ENCODE measurements at regions not wholly inside any gene's neighbourhood (a gene's known extent, or its start where the extent isn't known, plus 50 kb on each side); places are given as distances from the start of the nearest gene placed in this dataset.
"Not testable (repeated sequence)": the region's sequence is repeated elsewhere in the genome, so short reads cannot be mapped to it uniquely, and the experiment has no call there.

DNA sequence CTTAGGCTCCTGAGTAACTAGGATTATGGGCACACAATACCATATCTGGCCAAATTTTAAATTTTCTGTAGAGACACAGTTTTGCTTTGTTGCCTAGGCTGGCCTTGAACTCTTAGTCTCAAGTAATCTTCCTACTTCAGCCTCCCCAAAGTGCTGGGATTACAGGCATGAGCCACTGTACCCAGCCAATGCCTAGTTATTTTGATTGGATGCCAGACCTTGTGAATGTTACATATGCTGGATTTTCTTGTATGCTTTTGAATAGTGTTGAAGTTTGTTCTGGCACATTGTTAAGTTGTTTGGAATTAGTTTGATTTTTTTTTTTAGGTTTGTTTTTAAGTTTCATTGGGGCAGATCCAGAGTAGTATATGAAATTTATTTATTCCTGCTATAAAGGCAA, 110.7 kb upstream of the ANO5 start:
- DNase-seq (ENCODE audit: low read depth in 4 of 6, low spot score in 6 of 6) = no peak
- H3K27ac ChIP-seq (ENCODE audit: low read depth, low read length) = no peak overlapping the region
- no peaks in the 10 kb centered on the region for H3K4me1 ChIP-seq (ENCODE audit: control insufficient read depth, insufficient read depth, low read length)
- H3K36me3 ChIP-seq (ENCODE audit: control insufficient read depth, insufficient read depth, low read length) = no peaks in the 10 kb centered on the region
- H3K4me3 ChIP-seq (ENCODE audit: low read depth, low read length) = no peak overlapping the region
- no peaks in the 10 kb centered on the region for H3K9me3 ChIP-seq (ENCODE audit: control insufficient read depth, insufficient read depth, low read length)
- no peaks in the 10 kb centered on the region for H3K27me3 ChIP-seq (ENCODE audit: control insufficient read depth, insufficient read depth, low read length)

DNA sequence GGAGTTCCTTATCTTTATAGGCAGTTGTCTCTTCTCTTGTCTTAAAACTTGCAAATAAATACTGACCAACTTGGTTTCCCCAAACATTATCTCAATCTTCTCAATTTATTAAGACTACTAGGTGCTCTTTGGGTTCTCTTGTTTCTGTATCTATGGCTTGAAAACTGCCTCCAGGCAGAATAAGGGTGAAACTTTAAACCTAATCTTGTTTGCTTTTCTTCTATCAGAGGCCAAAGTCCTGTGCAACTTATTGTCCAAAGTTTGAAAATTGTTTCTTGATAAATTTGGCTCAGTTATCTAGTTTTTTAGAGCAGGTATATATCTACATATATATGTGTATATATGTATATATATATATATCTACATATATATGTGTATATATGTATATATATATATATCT, 110.1 kb upstream of the ANO5 start:
- no peak for DNase-seq (ENCODE audit: low read depth in 4 of 6, low spot score in 6 of 6)
- H3K27ac ChIP-seq (ENCODE audit: low read depth, low read length) = no peak overlapping the region
- H3K27me3 ChIP-seq (ENCODE audit: control insufficient read depth, insufficient read depth, low read length) = no peaks in the 10 kb centered on the region
- H3K4me1 ChIP-seq (ENCODE audit: control insufficient read depth, insufficient read depth, low read length) = no peaks in the 10 kb centered on the region
- H3K36me3 ChIP-seq (ENCODE audit: control insufficient read depth, insufficient read depth, low read length) = no peaks in the 10 kb centered on the region
- H3K9me3 ChIP-seq (ENCODE audit: control insufficient read depth, insufficient read depth, low read length) = no peaks in the 10 kb centered on the region
- no peak overlapping the region for H3K4me3 ChIP-seq (ENCODE audit: low read depth, low read length)

DNA sequence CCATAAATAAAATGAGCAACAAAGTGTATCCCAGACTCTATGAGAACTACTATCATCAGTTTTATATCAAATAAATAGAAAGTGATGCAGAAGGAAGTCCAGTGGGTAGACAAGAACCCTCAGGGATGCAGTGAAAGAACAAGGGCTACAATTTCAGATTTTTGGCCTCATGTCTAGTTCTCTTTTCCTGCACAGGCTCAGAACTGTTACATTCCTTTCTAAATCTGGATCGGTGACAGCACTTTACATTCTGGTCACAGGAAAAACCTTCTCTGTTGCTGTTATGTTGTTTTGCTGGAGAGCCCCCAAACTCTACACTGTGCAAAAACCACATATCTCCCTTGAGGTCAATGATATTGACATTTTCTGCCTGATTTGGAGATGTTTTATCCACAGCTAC, 108.8 kb upstream of the ANO5 start:
- DNase-seq (ENCODE audit: low read depth in 4 of 6, low spot score in 6 of 6) = peak in 2 of 6 donors; percentile 22 to 29
- Histone ChIP-seq H3K27me3 (ENCODE audit: control insufficient read depth, insufficient read depth, low read length) (no peaks in the 10 kb centered on the region), H3K27ac (ENCODE audit: low read depth, low read length) (no peak overlapping the region), H3K9me3 (ENCODE audit: control insufficient read depth, insufficient read depth, low read length) (no peaks in the 10 kb centered on the region), H3K36me3 (ENCODE audit: control insufficient read depth, insufficient read depth, low read length) (no peaks in the 10 kb centered on the region), H3K4me1 (ENCODE audit: control insufficient read depth, insufficient read depth, low read length) (no peaks in the 10 kb centered on the region), H3K4me3 (ENCODE audit: low read depth, low read length) (no peak overlapping the region)
- WGBS (ENCODE audit: insufficient coverage) = no CpG with 5 or more reads among the region's 1 CpG

DNA sequence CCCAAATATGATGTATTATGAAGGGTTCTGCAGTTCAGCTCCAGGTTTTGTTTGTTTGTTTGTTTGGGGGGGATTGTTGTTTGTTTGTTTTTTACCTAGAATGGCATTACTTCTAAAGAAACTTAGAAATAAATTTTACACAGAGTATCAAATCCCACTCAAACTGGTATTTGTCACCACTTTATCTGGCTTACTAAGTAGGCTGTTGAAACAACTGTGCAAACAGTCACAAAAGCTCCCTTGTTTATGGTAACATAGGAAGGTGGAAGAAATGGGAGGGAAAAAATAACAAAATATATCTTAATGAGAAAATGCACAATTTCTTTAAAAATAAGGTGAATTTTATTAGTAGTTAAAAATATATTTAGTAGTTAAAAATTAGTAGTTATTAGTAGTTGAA, 108.3 kb upstream of the ANO5 start:
- no peaks in the 10 kb centered on the region for H3K36me3 ChIP-seq (ENCODE audit: control insufficient read depth, insufficient read depth, low read length)
- no peaks in the 10 kb centered on the region for H3K27me3 ChIP-seq (ENCODE audit: control insufficient read depth, insufficient read depth, low read length)
- no peaks in the 10 kb centered on the region for H3K4me1 ChIP-seq (ENCODE audit: control insufficient read depth, insufficient read depth, low read length)
- no peaks in the 10 kb centered on the region for H3K9me3 ChIP-seq (ENCODE audit: control insufficient read depth, insufficient read depth, low read length)
- DNase-seq (ENCODE audit: low read depth in 4 of 6, low spot score in 6 of 6) = no peak
- H3K27ac ChIP-seq (ENCODE audit: low read depth, low read length) = no peak overlapping the region
- H3K4me3 ChIP-seq (ENCODE audit: low read depth, low read length) = no peak overlapping the region

DNA sequence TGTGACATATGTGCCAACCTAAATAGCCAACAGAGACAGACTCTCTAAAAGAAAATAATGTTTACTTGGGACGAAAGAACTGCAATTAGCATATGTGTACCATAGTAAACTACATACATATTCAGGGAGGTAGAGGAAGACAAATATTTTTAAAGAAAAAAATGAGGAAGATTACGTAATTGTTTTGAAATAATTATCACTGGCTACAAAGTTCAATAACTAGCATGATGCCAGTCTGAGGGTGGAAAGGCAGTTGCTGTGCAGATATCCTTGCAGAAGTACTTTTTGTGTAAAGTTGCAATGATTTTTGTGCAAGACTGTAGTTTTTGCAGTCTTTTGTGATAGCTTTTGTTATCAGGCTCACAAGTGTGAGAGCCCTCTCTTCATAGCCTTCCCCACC, 103.3 kb upstream of the ANO5 start:
- no peak for DNase-seq (ENCODE audit: low read depth in 4 of 6, low spot score in 6 of 6)
- Histone ChIP-seq H3K9me3 (ENCODE audit: control insufficient read depth, insufficient read depth, low read length) (no peaks in the 10 kb centered on the region), H3K4me3 (ENCODE audit: low read depth, low read length) (no peak overlapping the region), H3K27me3 (ENCODE audit: control insufficient read depth, insufficient read depth, low read length) (no peaks in the 10 kb centered on the region), H3K4me1 (ENCODE audit: control insufficient read depth, insufficient read depth, low read length) (no peaks in the 10 kb centered on the region), H3K27ac (ENCODE audit: low read depth, low read length) (no peak overlapping the region), H3K36me3 (ENCODE audit: control insufficient read depth, insufficient read depth, low read length) (no peaks in the 10 kb centered on the region)
- no CpG with 5 or more reads among the region's 2 CpGs for WGBS (ENCODE audit: insufficient coverage)

DNA sequence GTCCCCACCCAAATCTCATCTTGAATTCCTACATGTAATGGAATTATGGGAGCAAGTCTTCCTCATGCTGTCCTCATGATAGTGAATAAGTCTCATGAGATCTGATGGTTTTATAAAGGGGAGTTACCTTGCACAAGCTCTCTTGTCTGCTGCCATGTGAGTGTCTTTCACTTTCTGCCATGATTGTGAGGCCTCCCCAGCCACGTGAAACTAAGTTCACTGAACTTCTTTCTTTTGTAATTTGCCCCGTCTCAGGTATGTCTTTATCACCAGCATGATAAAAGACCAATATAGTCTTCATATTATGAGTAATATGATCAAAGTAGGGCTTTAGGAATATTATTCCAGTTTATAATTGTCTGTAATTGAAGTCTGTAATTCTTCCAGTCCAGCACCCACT, 86.3 kb upstream of the ANO5 start:
- H3K4me1 ChIP-seq (ENCODE audit: control insufficient read depth, insufficient read depth, low read length) = no peaks in the 10 kb centered on the region
- H3K9me3 ChIP-seq (ENCODE audit: control insufficient read depth, insufficient read depth, low read length) = no peaks in the 10 kb centered on the region
- no peak for DNase-seq (ENCODE audit: low read depth in 4 of 6, low spot score in 6 of 6)
- H3K27ac ChIP-seq (ENCODE audit: low read depth, low read length) = no peak overlapping the region
- H3K36me3 ChIP-seq (ENCODE audit: control insufficient read depth, insufficient read depth, low read length) = no peaks in the 10 kb centered on the region
- H3K4me3 ChIP-seq (ENCODE audit: low read depth, low read length) = no peak overlapping the region
- no CpG with 5 or more reads among the region's 2 CpGs for WGBS (ENCODE audit: insufficient coverage)
- no peaks in the 10 kb centered on the region for H3K27me3 ChIP-seq (ENCODE audit: control insufficient read depth, insufficient read depth, low read length)

DNA sequence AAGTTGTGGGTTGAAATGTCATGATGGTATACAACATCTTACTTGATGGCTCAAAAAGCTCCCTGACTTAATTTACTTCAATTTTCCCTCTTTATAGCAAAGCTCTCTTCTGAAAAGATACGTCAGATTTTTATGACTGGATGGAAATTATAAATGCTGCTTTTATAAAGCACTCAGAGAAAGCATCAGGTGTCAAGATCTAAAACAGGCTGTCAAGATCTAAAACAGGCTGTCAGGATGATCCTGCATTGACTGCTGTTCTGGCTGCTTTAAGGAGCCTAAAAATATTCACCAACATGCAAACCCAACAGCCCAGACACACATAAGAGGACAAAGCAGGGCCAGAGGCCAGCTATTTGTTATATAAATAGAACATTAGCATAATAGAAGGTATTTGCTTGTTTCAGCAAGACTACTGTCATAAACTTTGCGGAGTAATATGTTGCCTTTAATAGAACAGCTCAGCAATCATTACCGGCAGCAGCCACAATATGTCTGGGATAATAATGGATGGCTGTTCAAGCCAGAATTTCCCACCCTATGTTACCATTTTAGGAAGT, 77.3 kb upstream of the ANO5 start:
- peak in 2 of 6 donors; percentile 5 to 41 for DNase-seq (ENCODE audit: low read depth in 4 of 6, low spot score in 6 of 6)
- no peak overlapping the region for H3K27ac ChIP-seq (ENCODE audit: low read depth, low read length)
- no CpG with 5 or more reads among the region's 3 CpGs for WGBS (ENCODE audit: insufficient coverage)

DNA sequence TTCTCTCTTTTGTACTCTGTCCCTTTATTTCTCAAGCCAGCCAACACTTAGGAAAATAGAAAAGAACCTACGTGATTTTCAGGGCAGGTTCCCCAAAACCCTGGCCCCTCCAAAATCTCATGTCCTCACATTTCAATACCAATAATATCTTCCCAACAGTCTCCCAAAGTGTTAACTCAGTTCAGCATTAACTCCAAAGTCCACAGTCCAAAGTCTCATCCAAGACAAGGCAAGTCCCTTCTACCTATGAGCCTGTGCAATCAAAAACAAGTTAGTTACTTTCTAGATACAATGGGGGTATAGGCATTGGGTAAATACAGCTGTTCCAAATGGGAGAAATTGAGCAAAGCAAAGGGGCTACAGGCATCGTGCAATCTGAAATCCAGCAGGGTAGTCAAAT, 64.9 kb upstream of the ANO5 start:
- not testable (repeated sequence) for H3K4me3 ChIP-seq (ENCODE audit: low read depth, low read length); H3K27ac ChIP-seq (ENCODE audit: low read depth, low read length); H3K4me1 ChIP-seq (ENCODE audit: control insufficient read depth, insufficient read depth, low read length); DNase-seq (ENCODE audit: low read depth in 4 of 6, low spot score in 6 of 6); H3K36me3 ChIP-seq (ENCODE audit: control insufficient read depth, insufficient read depth, low read length); H3K27me3 ChIP-seq (ENCODE audit: control insufficient read depth, insufficient read depth, low read length); H3K9me3 ChIP-seq (ENCODE audit: control insufficient read depth, insufficient read depth, low read length)
- 100% methylated on average over 1 of the region's 2 CpGs for WGBS (ENCODE audit: insufficient coverage)

More for the DNA sequence above, 77.3 kb upstream of the ANO5 start:
- no peaks in the 10 kb centered on the region for H3K9me3 ChIP-seq (ENCODE audit: control insufficient read depth, insufficient read depth, low read length)
- H3K36me3 ChIP-seq (ENCODE audit: control insufficient read depth, insufficient read depth, low read length) = no peaks in the 10 kb centered on the region
- no peaks in the 10 kb centered on the region for H3K27me3 ChIP-seq (ENCODE audit: control insufficient read depth, insufficient read depth, low read length)
- H3K4me1 ChIP-seq (ENCODE audit: control insufficient read depth, insufficient read depth, low read length) = no peaks in the 10 kb centered on the region
- no peak overlapping the region for H3K4me3 ChIP-seq (ENCODE audit: low read depth, low read length)

DNA sequence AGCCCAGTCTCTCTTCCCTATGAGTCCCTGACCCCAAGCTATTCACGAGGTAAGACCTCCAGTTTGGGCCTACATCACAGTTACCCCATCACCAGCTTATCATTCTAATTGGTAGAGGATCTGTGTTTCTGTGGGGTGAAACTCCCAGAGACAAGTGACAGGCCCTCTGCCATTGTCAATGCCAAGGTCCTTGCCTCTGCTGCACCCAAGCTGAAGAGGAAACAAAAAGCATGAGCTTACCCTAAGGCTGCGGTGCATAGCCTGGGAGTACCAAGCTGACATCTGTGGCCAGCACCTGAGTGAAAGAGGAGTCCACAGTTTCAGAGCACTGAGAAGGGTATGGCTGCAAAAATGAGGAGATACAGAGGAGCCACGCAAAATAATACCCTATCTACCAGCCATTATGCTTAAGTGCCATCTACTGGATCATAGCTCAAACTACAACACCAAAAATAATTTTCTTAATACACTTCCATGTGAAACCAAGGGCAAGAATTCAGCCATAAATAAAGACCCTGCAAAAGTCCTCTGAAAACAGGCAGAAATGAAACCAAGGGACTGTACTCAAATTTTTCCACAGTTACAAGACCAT, 62.3 kb upstream of the ANO5 start:
- Histone ChIP-seq H3K4me1 (ENCODE audit: control insufficient read depth, insufficient read depth, low read length) (no peaks in the 10 kb centered on the region), H3K27me3 (ENCODE audit: control insufficient read depth, insufficient read depth, low read length) (no peaks in the 10 kb centered on the region), H3K27ac (ENCODE audit: low read depth, low read length) (no peak overlapping the region), H3K36me3 (ENCODE audit: control insufficient read depth, insufficient read depth, low read length) (no peaks in the 10 kb centered on the region), H3K4me3 (ENCODE audit: low read depth, low read length) (no peak overlapping the region), H3K9me3 (ENCODE audit: control insufficient read depth, insufficient read depth, low read length) (peaks cover 1% of the 10 kb centered on the region)
- peak in 4 of 6 donors; percentile 21 to 84 (median 37) for DNase-seq (ENCODE audit: low read depth in 4 of 6, low spot score in 6 of 6)
- WGBS (ENCODE audit: insufficient coverage) = 63% methylated on average over 1 of the region's 3 CpGs

DNA sequence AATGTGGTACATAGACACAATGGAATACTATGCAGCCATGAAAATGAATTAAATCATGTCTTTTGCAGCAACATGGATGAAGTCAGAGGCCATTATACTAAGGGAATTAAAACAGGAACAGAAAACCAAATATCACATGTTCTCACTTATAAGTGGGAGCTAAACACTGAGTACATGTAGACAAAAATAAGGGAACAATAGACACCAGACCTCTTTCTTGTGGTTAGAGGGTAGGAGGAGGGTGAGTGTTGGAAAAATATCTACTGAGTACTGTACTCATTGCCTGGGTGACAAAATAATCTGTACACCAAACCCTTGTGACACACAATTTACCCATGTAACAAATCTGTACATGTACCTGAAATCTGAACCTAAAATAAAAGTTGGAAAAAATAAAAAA, 59.1 kb upstream of the ANO5 start:
- H3K36me3 ChIP-seq (ENCODE audit: control insufficient read depth, insufficient read depth, low read length) = no peaks in the 10 kb centered on the region
- H3K4me1 ChIP-seq (ENCODE audit: control insufficient read depth, insufficient read depth, low read length) = no peaks in the 10 kb centered on the region
- no peaks in the 10 kb centered on the region for H3K9me3 ChIP-seq (ENCODE audit: control insufficient read depth, insufficient read depth, low read length)
- H3K27me3 ChIP-seq (ENCODE audit: control insufficient read depth, insufficient read depth, low read length) = no peaks in the 10 kb centered on the region
- H3K4me3 ChIP-seq (ENCODE audit: low read depth, low read length) = no peak overlapping the region
- no peak for DNase-seq (ENCODE audit: low read depth in 4 of 6, low spot score in 6 of 6)
- no peak overlapping the region for H3K27ac ChIP-seq (ENCODE audit: low read depth, low read length)
